HG03280 (cell line): ENCODE measurements at regions not wholly inside any gene's neighbourhood (a gene's known extent, or its start where the extent isn't known, plus 50 kb on each side); places are given as distances from the start of the nearest gene placed in this dataset.

Experiments used
- ATAC-seq: cut with Tn5 transposase; IDR thresholded peaks from one replicate; pipeline ENCODE4 v1.9.1; 2021; ENCODE audit warnings: mild to moderate bottlenecking, moderate library complexity; ENCODE audit not compliant: unreplicated experiment

DNA sequence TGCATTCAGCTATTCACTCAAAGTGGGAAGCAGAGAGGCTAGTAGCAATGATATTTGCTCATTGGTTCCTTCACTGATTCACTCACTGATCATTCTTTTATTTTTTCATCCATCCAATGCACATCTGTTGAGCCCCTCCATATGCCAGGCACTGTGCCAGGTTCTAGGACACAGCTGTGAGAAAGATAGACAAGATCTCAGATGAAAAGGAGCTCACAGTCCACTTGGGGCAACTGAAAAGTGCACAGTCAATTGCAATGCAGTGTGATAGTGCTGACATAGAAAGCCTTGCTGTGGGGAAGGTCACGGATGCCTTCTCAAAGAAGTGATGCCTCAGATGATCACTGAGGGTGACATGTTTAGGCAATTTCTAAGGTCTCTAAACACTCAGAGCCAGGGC, 262.3 kb downstream of the PTEN start:
- ATAC-seq: no peak

DNA sequence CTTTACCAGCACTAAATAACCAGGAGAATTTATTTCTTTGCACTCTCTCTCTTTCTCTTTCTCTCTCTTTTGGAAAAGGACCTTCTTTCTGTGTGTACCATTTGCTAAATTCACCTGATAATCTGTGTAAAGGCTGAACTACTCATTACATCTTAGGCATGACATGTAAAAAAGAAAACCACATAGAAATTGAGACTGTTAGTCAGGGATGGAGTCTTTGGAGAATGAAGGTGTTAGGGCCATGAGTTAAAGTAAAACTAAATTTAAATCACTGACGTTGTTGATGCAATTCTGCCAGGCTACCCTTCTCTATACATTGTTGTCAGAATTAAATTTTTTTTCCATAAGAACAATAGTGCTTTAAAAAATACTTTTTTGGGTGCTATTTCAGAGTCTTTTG, 263.3 kb downstream of the PTEN start:
- ATAC-seq: no peak

DNA sequence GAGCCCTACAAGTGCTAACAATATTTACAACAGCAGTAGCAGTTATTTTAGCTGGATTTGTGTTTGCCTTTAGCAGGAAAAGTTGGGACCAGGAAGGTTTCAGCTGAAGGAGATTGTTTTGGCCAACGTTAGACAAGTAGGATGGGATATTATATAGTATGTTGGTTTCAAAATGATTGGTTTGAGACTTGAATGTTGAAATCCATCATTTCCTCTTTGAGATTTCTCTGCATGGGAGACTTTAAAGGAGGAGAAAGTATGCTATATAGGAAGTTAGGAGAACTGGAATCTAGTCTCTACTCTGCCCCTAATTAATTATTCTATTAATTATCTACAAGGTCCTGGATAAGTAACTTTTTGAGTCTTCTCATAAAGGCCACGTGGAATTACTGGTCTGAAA, 263.8 kb downstream of the PTEN start:
- ATAC-seq: no peak

DNA sequence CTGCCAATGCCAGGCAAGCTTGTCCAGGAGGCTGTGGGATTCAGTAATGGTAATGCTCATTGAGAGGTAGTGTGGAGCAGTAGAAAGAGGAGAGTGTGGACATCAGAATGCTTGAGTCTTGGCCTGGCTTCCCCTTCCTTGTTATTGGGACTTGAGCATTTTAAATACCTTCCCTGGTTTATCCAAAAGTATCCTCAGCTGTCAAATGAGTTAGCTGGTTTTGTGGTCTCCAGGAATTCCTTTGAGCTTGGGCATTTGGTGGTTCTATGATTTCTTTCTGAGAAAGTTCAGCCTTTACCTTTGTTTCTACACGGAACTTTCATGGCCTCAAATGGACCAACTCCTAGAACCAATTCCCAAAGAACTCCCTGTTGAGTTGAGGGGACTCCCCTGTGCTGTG, 264.3 kb downstream of the PTEN start:
- ATAC-seq: no peak

DNA sequence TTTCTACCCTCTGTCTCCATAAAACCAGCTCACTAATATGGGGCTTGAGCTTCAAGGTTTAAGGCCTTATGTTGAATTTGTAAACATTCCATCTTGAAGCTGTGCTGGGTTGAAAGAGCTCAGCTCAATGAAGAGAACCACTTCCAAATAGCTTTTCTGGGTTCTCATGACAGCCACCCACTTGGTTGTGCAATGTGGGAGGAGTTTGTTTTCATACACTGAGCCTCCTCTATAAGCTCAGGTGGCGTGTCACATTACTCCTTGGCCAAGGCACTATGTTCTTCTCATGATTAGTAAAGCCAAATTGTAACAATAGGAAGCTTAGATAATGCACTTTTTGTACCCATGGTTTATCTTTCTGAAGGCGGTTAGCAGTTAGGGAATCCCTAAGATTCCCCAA, 265.6 kb downstream of the PTEN start:
- no peak for ATAC-seq

DNA sequence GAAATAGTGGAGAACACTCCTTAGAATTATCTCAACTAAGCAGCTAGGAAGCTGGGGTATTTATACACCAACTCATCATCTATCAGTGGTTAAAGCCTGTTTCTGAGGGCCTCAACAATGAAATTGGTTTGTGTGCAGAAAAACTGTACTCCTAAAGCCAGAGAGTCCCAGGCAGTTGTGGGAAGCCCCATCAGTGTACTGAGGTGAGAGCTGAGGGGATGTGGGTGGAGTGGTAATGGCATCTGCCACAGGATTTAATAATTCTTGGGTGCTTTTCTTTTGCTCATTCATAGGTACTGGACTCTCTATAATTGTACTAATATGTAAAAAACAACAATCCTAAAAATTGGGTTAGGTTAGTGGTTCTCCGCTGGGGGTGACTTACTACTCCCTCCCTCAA, 267.5 kb downstream of the PTEN start:
- ATAC-seq: no peak

DNA sequence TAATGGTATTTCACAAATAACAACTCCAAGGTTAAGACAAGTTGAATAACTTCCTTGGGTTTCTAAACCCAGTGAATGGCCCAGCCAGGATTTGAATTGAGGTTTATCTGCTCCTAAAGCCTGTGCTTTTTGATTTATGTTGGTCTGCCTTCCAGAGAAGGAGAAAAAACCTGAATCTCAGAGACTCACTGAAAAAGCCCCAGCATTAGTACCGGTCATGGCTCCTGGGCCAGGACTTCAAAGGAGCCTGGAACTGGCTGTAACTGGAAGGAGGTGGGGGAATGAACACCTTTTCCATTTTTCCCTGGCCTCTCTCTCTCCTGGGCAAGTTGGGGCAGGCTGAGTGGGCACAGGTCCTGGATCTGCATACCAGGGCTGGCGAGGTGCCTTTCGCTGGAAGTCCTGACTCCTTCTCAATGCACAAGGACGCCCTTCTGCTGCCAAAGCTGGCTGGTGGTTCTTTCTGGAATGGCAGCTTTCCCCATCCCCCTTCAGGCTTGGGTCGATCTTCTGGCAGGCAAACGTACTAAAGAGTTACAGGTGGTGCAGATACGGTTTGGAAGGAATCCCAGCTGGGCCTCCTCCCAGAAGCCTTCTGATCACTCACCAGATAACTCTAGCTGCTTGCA, 268.2 kb downstream of the PTEN start:
- no peak for ATAC-seq

DNA sequence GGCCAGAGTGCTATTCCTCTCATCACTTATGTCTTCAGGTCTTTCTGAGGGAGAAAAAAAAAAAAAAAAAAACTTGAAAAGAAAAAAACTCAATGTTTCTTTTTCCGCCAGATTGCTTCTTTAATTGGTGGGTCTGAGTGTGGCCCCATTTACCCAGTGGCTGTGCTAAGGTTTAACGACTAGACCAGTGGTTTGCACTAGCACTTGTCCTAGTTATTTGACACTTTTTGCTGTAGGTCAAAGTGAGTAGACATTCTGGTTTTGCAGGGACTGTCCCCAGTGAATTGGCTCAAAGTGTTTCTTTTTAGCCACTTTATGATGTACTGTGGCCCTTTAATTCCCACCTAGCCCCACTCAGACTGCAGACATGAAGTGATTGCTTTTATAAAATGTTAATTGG, 273.3 kb downstream of the PTEN start:
- ATAC-seq: no peak

DNA sequence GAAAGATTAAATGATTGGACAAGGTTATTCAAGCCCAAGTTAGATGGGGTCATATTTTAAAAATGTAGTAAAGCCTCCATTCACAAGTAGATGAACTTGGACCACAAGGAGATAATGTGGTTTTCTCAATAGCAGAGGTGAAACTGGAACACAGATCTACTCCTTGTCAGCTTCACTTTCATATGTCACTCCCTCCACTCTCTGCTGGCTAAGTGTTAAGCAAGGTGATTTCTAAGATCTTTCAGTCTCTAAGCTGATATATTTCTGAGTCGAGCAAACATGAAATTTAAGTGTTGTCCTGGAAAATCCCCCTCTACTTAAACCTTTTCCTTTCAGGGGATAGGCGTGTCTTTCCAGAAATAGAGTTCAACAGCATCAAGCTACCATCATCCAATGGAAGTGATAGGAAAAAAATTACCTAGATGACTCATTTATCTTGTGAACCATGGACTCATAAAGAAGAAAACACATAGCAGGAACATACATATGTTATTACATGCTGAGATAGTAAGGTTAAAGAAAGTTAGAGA, 275.0 kb downstream of the PTEN start:
- peak; percentile 84 for ATAC-seq

DNA sequence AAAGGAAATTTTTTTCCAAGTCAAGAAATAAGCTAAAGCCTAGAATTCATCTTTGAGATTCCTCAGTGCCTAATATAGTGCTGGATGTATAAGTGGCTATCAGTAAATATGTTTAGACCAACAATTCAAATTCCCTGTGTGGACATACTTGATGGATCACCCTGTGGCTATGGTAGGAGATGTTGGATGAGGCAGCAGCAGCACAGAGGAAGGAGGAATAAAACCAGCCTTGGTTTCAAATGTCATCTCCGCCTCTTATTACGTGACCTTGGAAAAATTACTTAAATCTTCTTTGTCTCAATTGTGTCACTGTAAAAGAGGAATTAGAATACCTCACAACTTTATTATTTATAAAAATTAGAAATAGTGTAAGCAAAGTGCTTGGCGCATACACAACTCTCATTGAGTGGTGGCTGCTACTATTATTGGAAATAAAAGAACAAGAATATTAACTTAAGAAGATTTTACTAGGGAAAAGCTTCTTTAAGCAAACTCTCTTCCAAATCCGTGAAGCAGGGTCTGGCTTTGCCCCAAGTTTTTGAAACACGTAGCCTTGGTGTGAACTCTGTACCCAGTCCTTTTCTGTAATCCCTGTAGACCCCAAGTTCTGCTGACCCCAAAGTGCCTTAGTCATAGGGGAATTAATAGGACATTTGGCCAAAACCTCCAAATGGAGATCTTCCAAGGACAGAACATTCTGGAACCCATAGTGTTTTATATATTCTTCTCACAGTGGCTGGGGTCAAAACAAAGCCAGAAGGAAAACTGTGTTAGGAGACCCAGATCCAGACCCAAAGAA, 283.8 kb downstream of the PTEN start:
- ATAC-seq: no peak

DNA sequence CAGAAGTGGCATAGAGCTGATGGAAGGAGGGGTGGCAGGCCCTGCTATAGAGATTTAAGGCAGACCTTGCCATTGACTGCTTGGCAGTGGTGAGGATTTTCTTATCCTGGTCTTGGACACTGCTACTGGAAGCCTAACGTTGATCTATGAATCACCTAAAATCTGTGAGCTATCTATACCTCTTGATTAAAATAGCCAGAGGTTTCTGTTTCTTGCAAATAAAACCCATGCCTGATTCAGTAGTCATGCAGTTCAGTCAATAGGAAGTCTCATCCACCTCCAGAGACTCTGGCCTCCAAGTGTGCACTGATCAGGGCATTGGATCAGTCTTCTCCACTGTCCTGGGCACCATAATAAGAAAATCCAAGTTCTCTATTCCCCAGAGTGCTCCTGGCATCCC, 286.5 kb downstream of the PTEN start:
- no peak for ATAC-seq

DNA sequence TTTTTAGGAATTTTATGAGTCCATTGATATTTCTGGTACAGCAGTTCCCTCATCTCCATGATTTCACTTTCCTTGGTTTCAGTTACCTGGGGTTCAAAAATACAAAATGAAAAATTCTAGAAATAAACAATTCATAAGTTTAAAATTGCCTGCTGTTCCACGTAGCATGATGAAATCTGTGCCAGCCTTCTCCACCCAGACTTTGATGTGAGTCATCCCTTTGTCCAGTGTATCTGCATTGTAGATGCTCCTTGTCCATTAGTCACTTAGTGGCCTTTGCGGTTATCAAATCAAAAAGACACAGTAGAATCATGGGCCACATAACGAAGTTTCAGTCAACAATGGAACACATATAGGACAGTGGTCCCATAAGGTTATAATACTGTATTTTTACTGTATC, 286.9 kb downstream of the PTEN start:
- ATAC-seq: no peak

DNA sequence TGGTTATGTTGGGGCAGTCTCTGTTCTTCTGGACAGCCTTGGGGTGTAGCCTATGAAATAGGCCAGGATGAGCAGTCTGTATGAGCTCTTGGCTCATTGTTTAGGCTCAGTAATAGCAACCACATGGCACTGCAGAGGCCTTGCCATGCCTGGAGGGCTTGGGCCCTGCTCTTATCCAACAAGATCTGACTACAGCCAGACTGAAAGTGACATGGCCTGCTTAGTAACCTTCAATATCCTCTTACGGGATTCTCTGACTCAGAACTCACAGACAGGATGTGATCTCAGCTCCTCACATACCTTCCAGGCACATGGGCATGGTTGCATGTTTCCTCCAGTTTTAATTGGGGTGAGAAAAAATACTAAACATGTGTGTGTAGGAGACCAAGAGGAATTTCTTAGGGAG, 289.3 kb downstream of the PTEN start:
- ATAC-seq: peak; percentile 60

DNA sequence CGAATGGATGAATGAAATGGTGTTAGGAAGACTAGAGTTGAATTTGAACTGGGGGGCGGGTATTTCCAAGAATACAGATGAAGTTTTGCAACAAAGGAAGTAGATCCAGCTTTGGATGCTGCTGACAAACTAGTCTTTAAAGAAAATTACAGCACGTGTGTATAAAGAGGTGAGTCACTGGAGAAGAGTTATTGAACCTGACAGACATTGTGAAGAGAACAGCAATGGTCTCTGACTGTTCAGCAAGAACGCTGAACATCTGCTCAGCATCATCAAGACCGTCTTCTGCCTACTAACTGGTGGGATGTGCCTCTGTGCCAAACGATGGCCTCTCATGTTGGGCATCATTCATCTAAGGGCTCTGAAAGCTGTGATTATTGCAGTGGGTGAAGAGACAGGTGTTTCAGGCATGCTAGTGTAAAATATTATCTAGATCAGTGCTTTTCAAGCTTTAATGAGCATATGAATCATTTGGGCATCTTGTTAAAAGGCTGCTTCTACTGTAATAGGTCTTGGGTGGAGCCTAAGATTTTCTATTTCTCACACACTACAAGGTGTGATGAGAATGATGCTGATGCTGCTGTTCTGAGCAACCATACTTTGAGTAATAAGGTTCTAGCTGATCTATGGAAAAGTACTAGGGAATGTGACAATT, 291.3 kb downstream of the PTEN start:
- no peak for ATAC-seq

DNA sequence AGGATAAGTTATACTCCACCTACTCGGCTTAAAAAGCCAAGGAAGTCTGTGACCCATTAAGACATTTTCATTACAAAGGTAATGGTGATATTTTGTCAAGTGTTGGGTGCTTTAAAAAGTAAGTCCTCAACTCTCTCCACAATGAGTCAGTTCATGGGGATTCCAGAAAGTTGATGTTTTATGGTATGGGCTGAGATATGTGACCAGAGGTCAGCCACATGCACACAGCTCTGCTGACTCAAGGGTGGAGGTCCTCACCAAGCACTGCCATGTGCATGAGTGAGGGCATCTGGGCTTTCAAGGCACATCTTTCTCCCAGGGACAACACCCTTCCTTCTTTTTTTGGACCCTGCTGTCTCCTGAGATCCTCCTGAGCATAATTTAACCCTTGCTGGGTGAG, 292.9 kb downstream of the PTEN start:
- ATAC-seq: no peak

DNA sequence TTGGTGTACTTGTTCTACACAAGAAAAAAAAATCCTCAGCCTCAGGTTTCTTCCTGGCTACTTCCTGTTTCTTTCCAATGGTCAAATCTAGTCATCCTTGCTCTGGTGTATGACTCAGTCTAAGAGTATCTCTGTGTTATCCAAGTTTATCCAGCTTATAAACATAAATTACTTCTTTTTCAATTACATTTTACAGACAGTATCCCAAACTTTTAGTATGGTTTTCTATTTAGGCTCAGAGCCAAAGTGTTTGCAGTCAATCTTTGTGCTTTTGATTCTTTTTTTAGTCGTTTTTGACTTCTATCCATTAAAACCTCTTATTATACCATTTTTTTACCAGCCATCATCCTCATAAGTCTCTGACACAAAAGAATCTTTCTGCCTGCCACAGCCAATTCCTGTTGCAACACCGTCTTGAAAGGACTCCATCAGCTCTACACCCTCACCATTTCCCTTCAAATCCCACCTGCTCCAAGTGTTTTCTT, 294.6 kb downstream of the PTEN start:
- no peak for ATAC-seq

DNA sequence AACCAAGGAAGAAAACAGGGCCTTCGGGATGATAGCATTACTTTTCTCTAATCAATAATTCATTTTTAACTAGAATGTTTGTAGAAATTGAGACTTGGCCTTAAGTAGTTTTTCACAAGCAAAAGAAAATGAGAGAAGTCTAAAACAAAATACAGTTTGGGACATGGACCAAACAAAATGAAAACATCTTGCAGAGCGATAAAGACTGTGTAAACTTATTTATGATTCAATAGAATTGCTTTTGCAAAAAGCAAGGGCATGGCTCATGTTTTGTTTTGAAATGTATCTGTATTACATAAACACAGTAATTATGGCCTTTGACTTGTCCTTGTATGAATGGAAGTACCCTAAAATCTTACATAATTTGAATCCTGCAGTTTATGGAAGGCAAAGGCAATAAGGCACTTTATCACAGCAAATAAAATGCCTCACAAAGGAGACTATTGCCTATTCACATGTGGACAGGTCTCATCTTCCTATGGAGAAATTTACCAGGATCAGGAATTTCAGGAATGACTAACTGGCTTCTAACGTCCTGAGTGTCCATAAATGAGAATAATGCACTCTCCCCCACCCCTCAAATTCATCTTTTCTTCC, 295.2 kb downstream of the PTEN start:
- no peak for ATAC-seq

DNA sequence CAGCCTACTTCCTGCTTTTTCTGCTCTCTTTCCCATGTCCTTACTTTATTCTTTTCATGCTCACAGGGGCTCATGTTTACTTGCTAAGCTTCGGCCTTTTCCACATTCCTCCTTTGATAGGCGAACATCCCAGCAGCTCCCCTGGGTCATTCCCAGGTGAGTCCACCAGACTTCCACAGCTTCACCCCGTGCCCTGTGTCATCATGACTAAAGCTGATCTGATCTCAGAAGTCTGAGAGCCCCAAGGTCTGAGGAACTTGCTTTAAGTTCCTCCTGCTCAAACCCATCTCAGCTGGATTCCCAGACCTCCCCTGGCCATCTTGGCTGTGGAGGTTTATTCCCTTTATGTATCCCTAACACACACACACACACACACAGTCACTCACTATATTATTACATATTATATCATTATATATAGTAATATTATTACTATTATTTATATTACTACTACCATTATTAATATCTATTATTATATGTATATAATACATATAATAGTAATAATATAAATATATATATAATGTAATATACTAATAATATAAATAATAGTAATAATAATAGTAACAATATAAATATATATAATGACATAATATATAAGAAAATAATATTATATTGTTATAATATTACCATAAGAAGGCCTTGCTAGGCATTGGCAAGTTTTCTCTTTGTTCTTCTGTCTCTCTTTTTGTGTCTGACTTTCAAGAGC, 295.9 kb downstream of the PTEN start:
- no peak for ATAC-seq

DNA sequence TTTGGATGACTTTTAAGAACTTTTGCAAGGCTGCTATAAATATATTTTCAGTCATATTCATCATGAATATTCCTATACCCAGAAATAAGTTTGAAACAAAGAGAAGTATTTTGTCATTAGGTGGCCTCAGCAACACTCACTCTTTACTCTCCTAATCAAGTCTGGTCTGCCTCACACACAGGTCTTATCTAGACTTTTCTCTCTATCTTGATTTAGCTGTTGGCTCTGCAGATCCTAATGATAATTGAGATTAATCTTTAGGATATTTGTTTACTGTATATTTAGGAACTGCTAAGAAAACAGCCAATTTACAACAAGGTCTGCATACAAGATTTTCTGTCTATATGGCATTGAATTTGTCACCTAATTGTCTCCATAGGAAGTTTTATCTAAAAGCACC, 297.6 kb downstream of the PTEN start:
- no peak for ATAC-seq

DNA sequence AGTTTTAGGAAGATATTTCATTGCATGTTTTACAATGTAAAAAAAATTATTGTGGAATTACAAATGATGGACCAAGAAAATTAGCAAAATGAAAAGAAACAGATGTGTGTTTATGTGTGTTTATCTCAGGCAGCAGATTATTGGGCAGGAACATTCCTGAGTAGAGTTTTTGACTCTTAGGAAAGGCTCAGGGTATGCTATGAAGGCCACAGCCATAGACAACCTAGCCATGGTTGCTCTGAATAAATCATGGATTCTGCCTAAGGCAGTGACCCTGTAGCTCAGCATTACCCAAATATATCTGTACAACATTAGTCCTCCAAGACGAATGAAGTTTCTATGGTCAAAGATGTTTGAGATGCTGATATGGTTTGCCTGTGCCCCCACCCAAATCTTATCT, 298.3 kb downstream of the PTEN start:
- ATAC-seq: no peak

DNA sequence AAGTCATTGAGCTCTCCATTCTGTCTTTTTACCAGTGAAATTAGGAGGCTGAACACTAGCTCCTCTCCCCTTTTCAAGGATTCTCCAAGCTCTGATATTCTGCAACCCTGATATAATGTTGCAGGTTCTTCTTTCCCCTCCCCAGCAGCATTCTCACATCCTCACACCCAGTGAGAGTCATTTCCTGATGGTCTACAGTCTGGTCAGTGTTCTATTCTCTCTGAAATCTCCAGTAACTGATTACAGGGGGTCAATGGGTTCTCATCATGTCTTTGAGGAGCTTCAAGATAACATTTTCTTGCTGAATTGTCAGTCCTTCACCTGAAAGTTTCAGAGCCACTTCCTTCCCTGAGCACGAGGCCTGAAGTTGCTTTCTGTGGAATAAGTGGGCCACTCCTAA, 299.4 kb downstream of the PTEN start:
- no peak for ATAC-seq
